ENCODE measurements at regions not wholly inside any gene's neighbourhood (a gene's known extent, or its start where the extent isn't known, plus 50 kb on each side); places are given as distances from the start of the nearest gene placed in this dataset.

DNA sequence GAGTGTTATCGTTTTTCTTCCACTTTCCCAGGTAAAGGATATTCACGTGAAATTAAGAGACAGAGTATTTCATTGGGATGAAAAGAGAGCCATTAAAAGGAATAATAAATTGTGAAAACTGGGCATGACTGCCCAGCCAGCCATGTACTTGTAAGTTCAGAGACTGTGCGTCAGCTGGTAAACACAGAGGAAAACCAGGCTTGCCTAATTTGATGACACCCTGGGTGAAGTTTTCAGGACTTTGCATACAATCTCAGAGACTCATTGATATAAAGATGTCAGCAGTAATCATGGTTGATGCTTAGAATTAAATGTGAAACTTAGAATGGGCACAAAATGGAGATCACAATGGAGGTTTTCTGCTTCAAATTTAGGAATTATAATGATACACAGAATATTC is 153.5 kb upstream of the ZEB2 start:
- Mint-ChIP-seq H3K36me3 (ENCODE audit: low read depth) (no peaks in the 10 kb centered on the region), H3K4me3 (no peak overlapping the region)

GRCh38 chr2:144671695-144672455 is 152.0 kb upstream of the ZEB2 start:
- Mint-ChIP-seq H3K4me1 (peaks cover 5% of the 10 kb centered on the region), H3K27ac (no peak overlapping the region), H3K4me3 (no peak overlapping the region), H3K36me3 (ENCODE audit: low read depth) (no peaks in the 10 kb centered on the region), H3K9me3 (no peaks in the 10 kb centered on the region), H3K27me3 (ENCODE audit: low read depth) (no peaks in the 10 kb centered on the region)
- TF ChIP-seq CTCF (IDR thresholded peaks at IDR 0.05; ENCODE audit: unreplicated experiment in 3 of 3) = no peak

More for the DNA sequence above, 153.5 kb upstream of the ZEB2 start:
- no peaks in the 10 kb centered on the region for H3K27me3 Mint-ChIP-seq (ENCODE audit: low read depth)
- H3K27ac Mint-ChIP-seq = no peak overlapping the region
- H3K4me1 Mint-ChIP-seq = peaks cover 14% of the 10 kb centered on the region
- no peaks in the 10 kb centered on the region for H3K9me3 Mint-ChIP-seq
- TF ChIP-seq CTCF (IDR thresholded peaks at IDR 0.05; ENCODE audit: unreplicated experiment in 3 of 3) = no peak

DNA sequence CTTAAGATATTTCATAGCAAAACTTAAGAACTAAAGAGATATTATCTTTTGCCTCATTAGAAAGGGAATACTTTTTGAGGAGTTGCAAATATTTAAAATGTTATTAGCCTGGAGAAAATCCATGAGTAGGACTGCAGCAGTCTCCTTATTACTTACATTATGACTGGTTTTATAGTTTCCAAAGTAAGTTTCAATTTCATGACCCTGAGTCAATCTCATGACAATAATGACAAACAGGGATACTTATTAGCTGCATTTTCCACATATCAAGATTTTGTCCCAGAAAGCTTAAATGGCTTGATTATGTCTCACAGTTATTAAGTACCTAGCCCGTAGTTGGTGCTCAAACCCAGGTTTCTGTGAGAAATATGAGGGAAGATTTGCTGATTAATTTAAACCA is 150.8 kb upstream of the ZEB2 start:
- Mint-ChIP-seq H3K27ac (no peak overlapping the region), H3K4me3 (no peak overlapping the region), H3K27me3 (ENCODE audit: low read depth) (no peaks in the 10 kb centered on the region), H3K9me3 (no peaks in the 10 kb centered on the region), H3K4me1 (no peaks in the 10 kb centered on the region), H3K36me3 (ENCODE audit: low read depth) (no peaks in the 10 kb centered on the region)
- no peak for TF ChIP-seq CTCF (IDR thresholded peaks at IDR 0.05; ENCODE audit: unreplicated experiment in 3 of 3)

DNA sequence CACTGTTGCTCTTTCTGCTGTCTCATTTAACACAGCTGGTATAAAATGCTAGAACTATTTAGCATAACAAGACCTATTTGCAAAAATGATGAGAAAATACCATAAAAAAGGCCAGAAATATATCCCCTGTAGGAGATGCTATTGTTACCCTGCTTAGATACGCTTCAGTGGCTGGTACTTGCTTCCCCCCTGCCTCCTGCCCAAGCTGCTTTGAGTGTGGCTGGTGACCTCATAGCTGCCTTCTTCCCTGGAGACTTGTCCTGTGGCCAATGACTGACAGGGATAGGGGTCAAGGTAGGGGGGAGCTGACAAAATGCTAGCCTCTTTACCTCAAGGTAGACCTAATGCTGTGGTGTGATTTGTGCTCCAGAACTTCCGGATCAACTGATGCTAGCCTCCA is 150.2 kb upstream of the ZEB2 start:
- Mint-ChIP-seq H3K27ac (no peak overlapping the region), H3K36me3 (ENCODE audit: low read depth) (no peaks in the 10 kb centered on the region), H3K4me1 (no peaks in the 10 kb centered on the region), H3K27me3 (ENCODE audit: low read depth) (no peaks in the 10 kb centered on the region), H3K4me3 (no peak overlapping the region), H3K9me3 (no peaks in the 10 kb centered on the region)
- no peak for TF ChIP-seq CTCF (IDR thresholded peaks at IDR 0.05; ENCODE audit: unreplicated experiment in 3 of 3)

DNA sequence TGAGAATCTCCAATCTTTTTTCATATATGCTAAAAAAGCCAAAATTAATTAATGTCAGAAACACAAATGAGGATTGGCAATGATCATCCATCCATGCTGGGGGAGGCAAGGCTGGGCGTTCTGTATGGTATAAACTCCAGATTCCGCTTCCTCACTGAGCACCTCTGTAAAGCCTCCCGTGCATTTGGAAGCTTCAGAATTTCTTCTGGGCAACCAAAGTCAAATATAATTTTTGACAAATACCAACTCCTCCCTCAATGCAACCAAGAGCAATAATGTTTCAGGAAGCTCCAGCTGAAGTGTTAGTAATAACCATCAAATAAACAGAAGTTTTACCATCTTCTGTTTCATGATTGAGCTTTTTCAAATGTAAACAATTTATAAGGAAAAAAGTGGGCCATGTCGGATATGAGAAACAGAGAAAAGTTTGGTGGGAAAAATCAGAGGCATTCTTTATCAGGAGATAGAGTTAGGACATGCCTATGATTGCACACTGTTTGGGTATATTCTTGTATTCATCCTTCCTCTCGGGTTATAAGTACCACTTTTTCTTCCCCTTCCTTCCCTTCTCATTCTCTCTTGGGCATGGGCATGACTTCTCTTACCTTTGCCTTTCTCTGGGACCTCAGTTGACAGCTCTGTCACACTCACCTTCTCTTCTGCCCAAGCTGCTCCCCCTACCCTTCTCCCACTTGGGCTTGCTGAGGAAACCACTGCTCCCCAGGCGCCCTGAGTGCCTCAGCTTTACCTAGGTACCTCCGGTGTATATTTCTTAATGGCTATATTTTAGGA is 149.5 kb upstream of the ZEB2 start:
- no peak for TF ChIP-seq CTCF (IDR thresholded peaks at IDR 0.05; ENCODE audit: unreplicated experiment in 3 of 3)
- no peak overlapping the region for H3K4me3 Mint-ChIP-seq
- H3K27me3 Mint-ChIP-seq (ENCODE audit: low read depth) = no peaks in the 10 kb centered on the region
- no peaks in the 10 kb centered on the region for H3K9me3 Mint-ChIP-seq
- H3K36me3 Mint-ChIP-seq (ENCODE audit: low read depth) = no peaks in the 10 kb centered on the region
- no peak overlapping the region for H3K27ac Mint-ChIP-seq
- H3K4me1 Mint-ChIP-seq = no peaks in the 10 kb centered on the region
